HG03432 (cell line): ENCODE measurements at regions not wholly inside any gene's neighbourhood (a gene's known extent, or its start where the extent isn't known, plus 50 kb on each side); places are given as distances from the start of the nearest gene placed in this dataset.
"Not testable (repeated sequence)": the region's sequence is repeated elsewhere in the genome, so short reads cannot be mapped to it uniquely, and the experiment has no call there.

Experiments
- ATAC-seq: cut with Tn5 transposase; IDR thresholded peaks from one replicate; pipeline ENCODE4 v1.9.1; 2021; ENCODE audit warnings: mild to moderate bottlenecking, moderate library complexity; ENCODE audit not compliant: unreplicated experiment

GRCh38 chr13:90246687-90247345, 1100.7 kb upstream of the MIR17HG start:
- no peak for ATAC-seq

DNA sequence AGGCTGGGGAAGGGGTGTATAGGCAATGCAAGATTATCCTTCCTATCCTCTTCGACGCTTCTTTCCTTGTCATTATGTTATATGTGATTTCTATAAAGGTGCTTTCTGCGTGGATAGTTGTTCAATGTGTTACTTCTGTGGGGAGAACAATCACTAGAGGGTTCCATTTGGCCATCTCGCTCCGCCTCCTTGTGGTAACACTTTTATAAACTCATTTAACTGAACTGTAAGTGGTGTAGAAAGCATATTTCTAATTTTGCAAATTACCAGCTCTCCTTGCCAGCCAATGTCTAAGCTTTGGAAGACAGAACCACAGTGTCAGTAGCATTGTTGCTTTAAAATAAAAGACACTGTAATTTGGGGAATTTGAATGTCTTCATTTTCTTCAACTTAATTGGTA, 1093.7 kb upstream of the MIR17HG start:
- ATAC-seq: no peak

GRCh38 chr13:90254437-90254836, 1093.0 kb upstream of the MIR17HG start:
- ATAC-seq: no peak

- no peak for ATAC-seq
Observed at GRCh38 chr13:90256746-90257145, 1090.7 kb upstream of the MIR17HG start.

GRCh38 chr13:90258129-90258528, 1089.4 kb upstream of the MIR17HG start:
- ATAC-seq: no peak

GRCh38 chr13:90261343-90261742, 1086.1 kb upstream of the MIR17HG start:
- no peak for ATAC-seq

- ATAC-seq: no peak
Observed at GRCh38 chr13:90270226-90270625, 1077.3 kb upstream of the MIR17HG start.

DNA sequence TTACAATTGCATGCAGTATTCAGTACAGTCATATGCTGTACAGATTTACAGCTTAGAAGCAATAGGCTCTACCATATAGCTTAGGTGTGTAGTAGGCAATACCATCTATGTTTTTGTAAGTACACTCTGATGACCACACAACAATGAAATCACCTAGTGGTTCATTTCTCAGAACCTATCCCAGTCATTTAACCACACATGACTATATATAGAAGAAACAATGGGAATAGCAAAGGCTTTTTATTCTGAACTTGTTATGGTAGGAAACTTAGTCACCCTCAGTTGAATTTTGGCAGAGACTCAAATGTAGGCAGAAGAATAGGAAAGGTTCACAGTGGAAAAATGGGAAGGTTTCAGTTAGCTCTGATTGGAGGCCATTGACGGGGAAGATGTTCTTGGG, 1075.1 kb upstream of the MIR17HG start:
- ATAC-seq: no peak

- ATAC-seq: no peak
Observed at GRCh38 chr13:90276216-90276615, 1071.3 kb upstream of the MIR17HG start.

DNA sequence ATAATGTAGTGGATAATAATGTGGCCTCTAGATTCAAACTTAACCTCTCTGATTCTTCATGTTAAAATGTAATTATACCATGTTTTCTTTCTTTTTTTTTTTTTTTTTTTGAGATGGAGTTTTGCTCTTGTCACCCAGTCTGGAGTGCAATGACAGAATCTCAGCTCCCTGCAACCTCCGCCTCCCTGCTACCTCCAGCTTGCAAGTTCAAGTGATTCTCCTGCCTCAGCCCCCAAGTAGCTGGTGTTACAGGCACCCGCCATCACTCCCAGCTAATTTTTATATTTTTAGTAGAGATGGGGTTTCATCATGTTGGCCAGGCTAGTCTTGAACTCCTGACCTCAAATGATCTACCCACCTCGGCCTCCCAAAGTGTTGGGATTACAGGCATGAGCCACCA, 1069.3 kb upstream of the MIR17HG start:
- not testable (repeated sequence) for ATAC-seq

DNA sequence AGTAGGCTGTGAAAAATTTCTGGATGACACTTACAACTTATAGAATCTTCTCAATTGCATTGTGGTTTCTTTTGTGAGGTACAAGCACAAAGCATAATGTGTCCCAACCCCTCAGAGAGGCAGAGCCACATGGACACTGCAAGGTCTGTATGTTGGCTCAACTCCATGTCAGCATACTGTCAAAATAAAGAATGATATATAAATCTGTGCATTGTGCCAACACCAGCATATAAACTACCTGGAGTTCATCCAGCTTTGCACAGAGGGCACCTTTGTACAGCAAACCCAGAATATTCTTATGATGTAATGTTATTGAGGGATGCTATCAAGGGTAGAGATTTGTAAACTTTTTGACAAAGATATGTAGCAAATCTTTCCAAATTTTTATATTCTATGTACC, 1065.8 kb upstream of the MIR17HG start:
- no peak for ATAC-seq

- ATAC-seq: no peak
Observed at GRCh38 chr13:90287521-90287920, 1060.0 kb upstream of the MIR17HG start.

DNA sequence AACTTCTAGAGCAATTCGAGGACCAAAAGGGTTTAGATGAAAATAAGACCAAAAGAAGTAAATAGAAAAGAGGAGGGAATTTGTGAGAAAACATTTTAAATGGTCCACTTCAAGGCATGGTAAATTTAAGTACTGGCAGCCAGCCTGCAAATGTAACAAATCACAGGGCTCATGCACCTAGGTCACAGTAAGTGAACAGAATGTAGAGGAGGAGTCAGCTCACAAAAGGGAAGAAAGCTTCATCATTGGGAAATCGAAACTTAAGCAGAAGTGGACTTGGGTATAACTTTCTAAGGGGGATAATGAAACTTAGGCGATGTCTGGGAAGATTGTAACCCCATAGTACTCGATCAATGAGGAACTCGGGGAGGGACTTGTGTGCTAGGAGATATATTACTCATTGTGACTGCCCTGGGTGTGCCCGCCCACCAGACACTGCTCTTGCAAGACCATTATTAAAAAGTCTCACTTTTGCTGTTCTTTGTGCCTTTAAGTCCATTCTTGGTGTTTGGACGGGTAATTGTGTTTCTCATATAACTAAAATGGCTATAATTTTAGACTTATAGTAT, 1053.6 kb upstream of the MIR17HG start:
- no peak for ATAC-seq

- ATAC-seq: no peak
Observed at GRCh38 chr13:90299238-90299637, 1048.2 kb upstream of the MIR17HG start.

DNA sequence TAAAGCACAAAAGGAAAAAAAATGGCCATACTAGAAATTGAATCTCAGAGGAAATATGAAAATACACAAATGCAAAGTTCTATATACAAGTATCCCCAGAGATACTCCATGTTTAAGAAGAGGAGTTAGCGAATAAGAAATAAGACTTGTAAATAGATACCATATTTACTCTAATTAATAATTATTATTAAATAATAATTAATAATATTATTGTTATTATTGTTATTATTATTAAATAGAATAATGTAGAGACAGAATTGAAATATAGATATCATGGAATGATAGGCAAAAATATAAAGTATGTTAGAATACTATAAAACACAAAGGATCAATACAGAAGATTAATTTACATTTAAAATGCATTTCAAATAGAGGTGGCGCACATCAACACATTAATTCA, 1047.5 kb upstream of the MIR17HG start:
- no peak for ATAC-seq

- ATAC-seq: no peak
Observed at GRCh38 chr13:90302107-90302506, 1045.4 kb upstream of the MIR17HG start.

- ATAC-seq: no peak
Observed at GRCh38 chr13:90305796-90306195, 1041.7 kb upstream of the MIR17HG start.

DNA sequence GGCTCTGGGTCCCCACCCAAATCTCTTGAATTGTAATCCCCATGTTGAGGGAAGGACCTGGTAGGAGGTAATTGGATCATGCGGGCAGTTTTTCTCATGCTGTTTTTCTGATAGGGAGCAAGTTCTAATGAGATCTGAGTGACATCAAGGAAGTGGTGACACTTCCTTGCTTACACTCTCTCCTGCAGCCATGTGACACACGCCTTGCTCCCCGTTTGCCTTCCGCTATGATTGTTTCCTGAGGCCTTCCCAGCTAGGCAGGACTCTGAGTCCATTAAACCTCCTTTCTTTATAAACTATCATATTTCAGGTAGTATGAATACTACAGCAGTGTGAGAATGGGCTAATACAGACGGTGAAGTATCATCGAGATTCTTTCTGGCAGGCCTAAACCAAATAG, 1040.4 kb upstream of the MIR17HG start:
- no peak for ATAC-seq

DNA sequence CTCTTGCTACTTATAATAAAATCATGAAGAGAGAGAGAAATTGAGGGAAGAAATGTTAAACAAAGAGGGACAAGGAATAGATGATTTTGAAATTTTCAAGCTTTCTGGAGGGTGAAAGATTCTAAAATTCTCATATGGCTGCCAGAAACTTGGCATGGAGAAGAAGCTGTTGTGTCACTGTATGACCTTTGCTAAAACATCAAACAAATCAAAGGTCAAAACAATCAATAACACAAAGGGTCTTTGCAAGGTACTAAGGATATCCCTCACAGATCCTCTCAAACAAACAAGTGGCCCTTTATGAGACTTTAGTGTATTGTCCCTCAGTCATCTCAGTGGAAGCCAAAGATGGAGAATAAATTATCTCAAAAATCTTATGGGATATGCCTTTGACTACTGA, 1039.2 kb upstream of the MIR17HG start:
- ATAC-seq: no peak

GRCh38 chr13:90311929-90312328, 1035.6 kb upstream of the MIR17HG start:
- ATAC-seq: no peak

DNA sequence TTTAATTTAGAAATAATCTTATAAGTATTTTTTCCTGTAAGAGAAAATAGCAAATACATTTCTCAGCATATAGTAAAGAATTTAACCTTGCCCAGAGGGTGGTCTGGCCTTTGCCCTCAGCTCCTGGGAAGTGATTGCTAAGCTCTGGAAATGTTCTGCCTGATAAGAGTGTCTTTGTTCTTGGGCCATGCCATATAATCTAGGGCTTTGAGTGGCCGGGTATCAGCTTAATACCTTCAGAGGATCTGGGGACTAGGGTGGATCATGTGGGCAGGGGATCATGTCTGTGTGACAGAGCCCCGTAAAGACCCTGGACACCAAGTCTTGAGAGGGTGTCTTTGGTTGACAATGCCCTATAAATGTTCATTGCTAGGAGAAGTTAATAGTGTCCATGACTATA, 1032.4 kb upstream of the MIR17HG start:
- no peak for ATAC-seq

- no peak for ATAC-seq
Observed at GRCh38 chr13:90320664-90321063, 1026.8 kb upstream of the MIR17HG start.
